Femur (tissue), 1 donor: ENCODE measurements at regions not wholly inside any gene's neighbourhood (a gene's known extent, or its start where the extent isn't known, plus 50 kb on each side); places are given as distances from the start of the nearest gene placed in this dataset.
A peak's percentile ranks its signal among the peaks of the same experiment; 100 is the strongest.

Experiments
- DNase-seq: peaks from one replicate; pipeline ENCODE4 v3.0.0-alpha.2; 2017

- no peak for DNase-seq
Measured at GRCh38 chr18:51603111-51603510, 405.6 kb upstream of the MEX3C start.

GRCh38 chr18:51603551-51603950 is 406.1 kb upstream of the MEX3C start:
- DNase-seq = no peak

- no peak for DNase-seq
Measured at GRCh38 chr18:51610481-51610880, 413.0 kb upstream of the MEX3C start.

- DNase-seq = no peak
Measured at GRCh38 chr18:51611326-51611725, 413.8 kb upstream of the MEX3C start.

- DNase-seq = no peak
Measured at GRCh38 chr18:51614033-51614432, 416.6 kb upstream of the MEX3C start.

GRCh38 chr18:51614967-51615571 is 417.6 kb upstream of the MEX3C start:
- DNase-seq = peak; percentile 51

- DNase-seq = no peak
Measured at GRCh38 chr18:51617167-51617566, 419.7 kb upstream of the MEX3C start.

GRCh38 chr18:51617572-51618260 is 420.2 kb upstream of the MEX3C start:
- no peak for DNase-seq

GRCh38 chr18:51619283-51619682 is 421.8 kb upstream of the MEX3C start:
- DNase-seq = no peak

GRCh38 chr18:51621113-51621863 is 423.8 kb upstream of the MEX3C start:
- DNase-seq = peak; percentile 76

- DNase-seq = no peak
Measured at GRCh38 chr18:51621864-51622160, 424.3 kb upstream of the MEX3C start.

- DNase-seq = no peak
Measured at GRCh38 chr18:51622702-51623101, 425.2 kb upstream of the MEX3C start.

- DNase-seq = no peak
Measured at GRCh38 chr18:51623653-51624052, 426.2 kb upstream of the MEX3C start.

GRCh38 chr18:51630706-51631105 is 433.2 kb upstream of the MEX3C start:
- DNase-seq = no peak

- no peak for DNase-seq
Measured at GRCh38 chr18:51637881-51638280, 440.4 kb upstream of the MEX3C start.

- DNase-seq = no peak
Measured at GRCh38 chr18:51639541-51639940, 442.1 kb upstream of the MEX3C start.

GRCh38 chr18:51643483-51643882 is 446.0 kb upstream of the MEX3C start:
- DNase-seq = no peak

GRCh38 chr18:51645607-51646006 is 448.1 kb upstream of the MEX3C start:
- no peak for DNase-seq

- no peak for DNase-seq
Measured at GRCh38 chr18:51647346-51647745, 449.9 kb upstream of the MEX3C start.

- no peak for DNase-seq
Measured at GRCh38 chr18:51647942-51648341, 450.5 kb upstream of the MEX3C start.

- no peak for DNase-seq
Measured at GRCh38 chr18:51649796-51650195, 452.3 kb upstream of the MEX3C start.

- no peak for DNase-seq
Measured at GRCh38 chr18:51651761-51652160, 454.3 kb upstream of the MEX3C start.

- DNase-seq = no peak
Measured at GRCh38 chr18:51653507-51654213, 456.2 kb upstream of the MEX3C start.
